AG09319 (cell line): ENCODE measurements at regions not wholly inside any gene's neighbourhood (a gene's known extent, or its start where the extent isn't known, plus 50 kb on each side); places are given as distances from the start of the nearest gene placed in this dataset.
"Not testable (repeated sequence)": the region's sequence is repeated elsewhere in the genome, so short reads cannot be mapped to it uniquely, and the experiment has no call there.

ENCODE experiments used
- DNase-seq: peaks from one replicate; pipeline ENCODE4 v3.0.0-alpha.2; 2010; ENCODE audit warnings: low read depth; ENCODE audit errors: extremely low read depth
- TF ChIP-seq, protein P1 (sequence below): IDR thresholded peaks from 2 replicates; pipeline ENCODE4 v1.5.1; 2011; ENCODE audit warnings: low read depth, mild to moderate bottlenecking, inconsistent platforms, low read length, moderate library complexity

DNA sequence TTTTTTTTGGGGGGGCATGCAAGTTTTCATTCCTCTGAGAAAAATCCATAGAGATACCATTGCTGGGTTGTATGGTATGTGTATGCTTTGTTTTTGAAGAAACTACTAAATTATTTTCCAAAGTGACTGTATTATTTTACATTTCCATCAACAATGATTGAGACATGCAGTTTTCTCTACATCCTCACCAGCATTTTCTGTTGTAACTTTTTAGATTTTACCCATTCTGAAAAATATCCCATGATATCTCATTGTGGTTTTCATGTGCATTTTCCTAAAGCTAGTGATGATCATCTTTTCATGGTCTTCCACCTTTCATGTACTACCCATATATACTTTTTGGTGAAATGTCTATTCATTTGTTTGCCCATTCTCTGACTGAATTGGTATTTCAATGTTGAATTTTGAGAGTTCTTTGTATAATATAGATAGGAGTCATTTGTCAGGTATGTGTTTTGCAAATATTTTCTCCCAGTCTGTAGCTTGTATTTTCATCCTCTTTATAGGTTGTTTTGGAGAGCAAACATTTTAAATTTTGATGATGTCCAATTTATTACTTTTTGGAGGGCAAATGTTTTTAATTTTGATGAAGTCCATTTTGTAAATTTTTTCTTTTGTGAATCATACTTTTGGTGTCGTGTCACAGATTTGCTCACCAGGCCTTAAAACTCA, 827.5 kb upstream of the CITED2 start:
- TF ChIP-seq, protein P1, sequence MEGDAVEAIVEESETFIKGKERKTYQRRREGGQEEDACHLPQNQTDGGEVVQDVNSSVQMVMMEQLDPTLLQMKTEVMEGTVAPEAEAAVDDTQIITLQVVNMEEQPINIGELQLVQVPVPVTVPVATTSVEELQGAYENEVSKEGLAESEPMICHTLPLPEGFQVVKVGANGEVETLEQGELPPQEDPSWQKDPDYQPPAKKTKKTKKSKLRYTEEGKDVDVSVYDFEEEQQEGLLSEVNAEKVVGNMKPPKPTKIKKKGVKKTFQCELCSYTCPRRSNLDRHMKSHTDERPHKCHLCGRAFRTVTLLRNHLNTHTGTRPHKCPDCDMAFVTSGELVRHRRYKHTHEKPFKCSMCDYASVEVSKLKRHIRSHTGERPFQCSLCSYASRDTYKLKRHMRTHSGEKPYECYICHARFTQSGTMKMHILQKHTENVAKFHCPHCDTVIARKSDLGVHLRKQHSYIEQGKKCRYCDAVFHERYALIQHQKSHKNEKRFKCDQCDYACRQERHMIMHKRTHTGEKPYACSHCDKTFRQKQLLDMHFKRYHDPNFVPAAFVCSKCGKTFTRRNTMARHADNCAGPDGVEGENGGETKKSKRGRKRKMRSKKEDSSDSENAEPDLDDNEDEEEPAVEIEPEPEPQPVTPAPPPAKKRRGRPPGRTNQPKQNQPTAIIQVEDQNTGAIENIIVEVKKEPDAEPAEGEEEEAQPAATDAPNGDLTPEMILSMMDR: no peak
- no peak for DNase-seq

DNA sequence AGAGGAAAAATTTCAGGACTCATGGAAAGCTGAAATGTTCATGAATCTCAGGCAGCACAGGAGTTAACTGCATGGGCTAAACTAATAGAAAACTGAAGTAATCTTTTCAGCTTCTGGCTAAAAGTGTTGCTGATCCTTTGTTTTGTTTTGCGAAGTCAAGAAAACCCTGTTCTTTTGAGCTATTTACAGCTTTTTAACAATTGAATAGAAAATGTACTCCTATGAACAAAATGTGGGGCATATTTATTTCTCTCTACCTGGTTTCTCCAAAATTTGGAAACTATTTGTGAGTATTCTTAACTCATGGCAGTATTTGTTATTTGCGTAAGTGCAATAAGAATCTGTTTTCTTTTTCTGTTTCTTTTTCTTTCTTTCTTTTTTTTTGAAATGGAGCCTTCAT, 818.8 kb upstream of the CITED2 start:
- no peak for DNase-seq
- TF ChIP-seq, protein P1: no peak

DNA sequence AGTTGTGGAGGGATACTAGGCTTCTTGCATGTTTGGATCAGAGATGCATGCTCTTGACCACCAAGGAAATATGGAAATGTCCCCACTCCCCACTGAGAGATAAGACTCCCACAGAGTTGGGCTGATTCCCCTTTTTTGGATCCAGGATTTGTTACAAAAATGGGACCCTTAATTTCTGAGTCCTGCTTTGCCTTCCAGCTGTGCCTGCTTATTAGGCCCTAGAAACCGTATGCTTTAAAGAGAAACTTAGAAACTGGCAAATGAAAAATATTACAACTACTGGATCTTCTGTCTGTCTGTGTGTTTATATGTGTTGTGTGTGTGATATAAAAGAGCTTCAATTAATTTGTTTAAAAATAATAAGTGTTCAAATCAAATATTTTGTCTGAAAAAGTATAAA, 817.6 kb upstream of the CITED2 start:
- DNase-seq: no peak
- TF ChIP-seq, protein P1: no peak

DNA sequence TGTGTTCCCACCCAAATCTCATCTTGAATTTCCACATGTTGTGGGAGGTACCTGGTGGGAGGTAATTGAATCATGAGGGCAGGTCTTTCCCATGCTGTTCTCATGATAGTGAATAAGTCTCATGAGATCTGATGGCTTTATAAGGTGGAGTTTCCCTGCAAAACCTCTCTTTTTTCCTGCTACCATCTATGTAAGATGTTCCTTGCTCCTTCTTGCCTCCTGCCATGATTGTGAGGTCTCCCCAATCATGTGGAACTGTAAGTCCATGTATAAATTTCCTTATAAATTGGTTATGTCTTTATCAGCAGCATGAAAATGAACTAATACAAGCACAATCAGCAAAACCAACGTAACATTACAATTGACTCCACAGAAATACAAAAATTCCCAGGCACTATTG, 814.8 kb upstream of the CITED2 start:
- not testable (repeated sequence) for DNase-seq

DNA sequence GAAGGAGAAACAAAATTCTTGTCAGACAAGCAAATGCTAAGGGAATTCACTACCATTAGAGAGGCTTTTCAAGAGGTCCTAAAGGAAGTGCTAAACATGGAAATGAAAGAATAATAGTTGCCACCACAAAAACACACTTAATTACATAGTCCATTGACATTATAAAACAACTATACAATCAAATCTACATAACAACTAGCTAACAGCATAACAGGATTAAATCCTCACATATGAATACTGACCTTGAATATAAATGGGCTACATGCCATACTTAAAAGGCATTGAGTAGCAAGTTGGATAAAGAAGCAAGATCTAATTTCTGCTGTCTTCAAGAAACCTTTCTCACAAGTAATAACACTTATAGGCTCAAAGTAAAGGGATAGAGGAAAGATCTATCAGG, 811.5 kb upstream of the CITED2 start:
- DNase-seq: no peak
- TF ChIP-seq, protein P1: no peak

DNA sequence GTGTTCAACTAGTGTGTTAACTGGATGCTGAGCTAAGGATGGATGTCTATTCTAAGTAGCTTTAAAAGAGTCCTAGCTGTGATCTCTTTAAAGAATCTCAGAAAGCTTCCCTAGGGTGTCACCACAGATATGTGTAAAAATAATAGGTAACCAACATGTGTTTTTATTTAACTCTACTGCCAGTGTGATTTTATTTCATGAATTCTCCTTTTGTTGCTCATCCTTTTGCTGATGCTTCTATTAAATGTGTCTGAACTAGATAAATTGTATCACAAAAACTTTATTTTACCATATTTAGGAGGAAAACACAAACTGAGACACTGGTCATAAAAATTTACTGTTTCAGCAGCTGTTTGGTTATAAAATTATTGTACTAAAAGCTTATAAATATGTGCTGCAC, 809.4 kb upstream of the CITED2 start:
- TF ChIP-seq, protein P1: no peak
- DNase-seq: no peak

DNA sequence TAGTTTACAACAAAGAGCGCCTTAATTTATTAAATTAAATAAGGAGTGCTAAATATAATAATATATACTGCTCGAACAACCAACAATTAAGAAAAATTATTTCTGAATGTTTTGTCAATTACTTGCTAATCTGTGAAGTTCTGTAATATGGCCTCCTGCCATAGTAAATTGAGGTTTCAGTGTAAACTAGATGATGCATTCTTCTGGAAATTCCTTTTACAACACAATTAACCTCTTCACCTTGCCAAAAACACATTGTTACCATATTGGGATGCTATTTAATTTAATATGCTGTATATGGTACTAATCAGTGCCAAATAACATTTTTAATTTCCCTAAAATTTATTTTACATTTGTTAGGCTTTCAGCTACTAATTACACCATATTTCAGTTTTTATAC, 808.4 kb upstream of the CITED2 start:
- TF ChIP-seq, protein P1: no peak
- no peak for DNase-seq

DNA sequence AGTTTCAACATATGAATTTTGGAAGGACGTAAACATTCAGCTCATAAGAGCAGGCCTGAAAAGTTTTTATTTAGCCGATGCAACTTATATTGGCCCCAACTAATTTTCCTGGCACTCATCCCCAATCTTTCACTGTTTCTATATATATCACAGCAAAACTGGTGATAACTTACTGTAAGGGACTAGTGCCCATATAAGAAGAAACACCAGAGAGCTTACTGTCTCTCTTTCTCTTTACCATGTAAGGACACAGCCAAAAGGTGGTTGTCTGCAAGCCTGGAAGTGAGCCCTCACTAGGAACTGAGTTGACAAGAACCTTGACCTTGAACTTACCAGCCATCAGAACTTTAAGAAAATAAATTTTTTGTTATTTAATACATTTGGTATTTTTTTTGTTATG, 807.4 kb upstream of the CITED2 start:
- no peak for DNase-seq
- TF ChIP-seq, protein P1: no peak
